Sigmoid colon (tissue), 6 donors: ENCODE measurements at regions not wholly inside any gene's neighbourhood (a gene's known extent, or its start where the extent isn't known, plus 50 kb on each side); places are given as distances from the start of the nearest gene placed in this dataset.

Experiments
- DNase-seq: peaks from one replicate; pipeline ENCODE4 v3.0.0-alpha.2; 2019
- H3K27ac ChIP-seq, 4 donors: fragments of 200-600 bp; sonication (generic); one replicate each; pipeline ENCODE4 v1.5.1; 2016 to 2019; ENCODE audit warnings: mild to moderate bottlenecking in 1 of 4
- H3K27me3 ChIP-seq, 3 donors: fragments of 200-600 bp; sonication (generic); one replicate each; pipeline ENCODE4 v1.5.1; 2019; ENCODE audit warnings: mild to moderate bottlenecking in 1 of 3
- H3K36me3 ChIP-seq, 4 donors: fragments of 200-600 bp; sonication (generic); one replicate each; pipeline ENCODE4 v1.5.1; 2016 to 2019
- H3K4me1 ChIP-seq, 4 donors: fragments of 200-600 bp; sonication (generic); one replicate each; pipeline ENCODE4 v1.5.1; 2017 to 2019
- H3K4me3 ChIP-seq, 4 donors: fragments of 200-600 bp; sonication (generic); one replicate each; pipeline ENCODE4 v1.5.1; 2017 to 2019; ENCODE audit warnings: mild to moderate bottlenecking in 2 of 4, moderate library complexity in 1 of 4
- H3K9me3 ChIP-seq, 4 donors: fragments of 200-600 bp in 3 of 4; sonication (generic) in 3 of 4; one replicate each; pipeline versions ENCODE4 v1.5.1 to v1.6.1; 2013 to 2019
- CTCF ChIP-seq, 4 experiments: fragments of 450-650 bp in 3 of 4; fragments of 200-600 bp in 1 of 4; IDR thresholded peaks; one replicate each; pipeline ENCODE4 v1.5.1; 2016 to 2019; ENCODE audit warnings: antibody characterized with exemption in 4 of 4, mild to moderate bottlenecking in 3 of 4, moderate library complexity in 2 of 4
- EP300 ChIP-seq, 4 donors: sonication (generic); formaldehyde crosslinking; IDR thresholded peaks; one replicate each; pipeline ENCODE4 v1.6.1; 2017; ENCODE audit warnings: antibody characterized with exemption in 4 of 4
- POLR2A ChIP-seq, 2 donors: fragments of 450-650 bp; IDR thresholded peaks; one replicate each; pipeline ENCODE4 v1.6.1; 2016; ENCODE audit warnings: antibody characterized with exemption in 2 of 2, mild to moderate bottlenecking in 2 of 2, moderate library complexity in 2 of 2
- POLR2AphosphoS5 ChIP-seq, 4 donors: sonication (generic); formaldehyde crosslinking; IDR thresholded peaks; one replicate each; pipeline ENCODE4 v1.6.1; 2017; ENCODE audit warnings: antibody characterized with exemption in 4 of 4
- WGBS, 2 donors: extraction: QIAGEN DNeasy Blood & Tissue Kit; methylation state at CpG; one replicate each; pipeline ENCODE4 v1.1.7; 2013; 5-methylcytosine and 5-hydroxymethylcytosine counted together
- intact Hi-C: fragments of 100-400 bp; cut with DNase I; formaldehyde crosslinking; loops from one replicate; pipeline ENCODE4 v1.15.1; 2023
- donor health status: healthy with polysubstance abuse.
- donor health status: healthy.

DNA sequence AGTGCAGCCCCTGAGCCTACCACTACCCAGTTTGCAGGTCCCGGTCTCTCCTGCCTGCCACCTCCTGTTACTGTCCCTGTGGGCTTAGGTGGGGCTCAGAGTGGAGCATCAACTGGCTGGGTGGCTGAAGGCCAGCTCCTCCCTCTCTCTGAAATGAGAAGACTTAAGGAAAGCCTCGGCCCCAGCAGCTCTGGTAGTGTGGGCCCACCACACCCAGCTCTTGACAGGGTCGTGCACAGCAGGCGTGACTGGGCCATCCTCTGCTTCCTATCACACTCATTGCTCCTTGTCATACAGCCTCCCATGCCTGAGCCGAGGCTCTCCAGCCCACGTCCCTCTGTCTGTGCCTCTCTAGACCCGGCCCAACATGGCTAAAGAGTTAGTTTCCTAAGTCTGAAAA, 142.7 kb upstream of the LINGO1 start:
- no peaks in the 10 kb centered on the region for H3K36me3 ChIP-seq
- H3K4me1 ChIP-seq: no peaks in the 10 kb centered on the region
- no peak for TF ChIP-seq CTCF (IDR thresholded peaks at IDR 0.05)
- TF ChIP-seq POLR2A (IDR thresholded peaks at IDR 0.05): no peak
- no peak for TF ChIP-seq EP300 (IDR thresholded peaks at IDR 0.05)
- no peak for TF ChIP-seq POLR2AphosphoS5 (IDR thresholded peaks at IDR 0.05)
- WGBS, 2 donors: 75 to 77% methylated on average over 7 of the region's 7 CpGs
- no peak overlapping the region for H3K27ac ChIP-seq
- peaks cover 0 to 4% (median 0%) of the 10 kb centered on the region in 4 donors for H3K9me3 ChIP-seq
- no peak overlapping the region for H3K4me3 ChIP-seq
- intact Hi-C loops: loop anchor here (10.0 kb wide), 1 partner anchor 61 kb away; no protein-coding TSS in a partner anchor
- peaks cover 0 to 2% (median 0%) of the 10 kb centered on the region in 3 donors for H3K27me3 ChIP-seq
- no peak for DNase-seq

GRCh38 chr15:77774350-77774749, 141.6 kb upstream of the LINGO1 start:
- Histone ChIP-seq H3K27me3 (peaks cover 0 to 2% (median 0%) of the 10 kb centered on the region in 3 donors), H3K27ac (no peak overlapping the region), H3K9me3 (no peaks in the 10 kb centered on the region), H3K4me1 (no peaks in the 10 kb centered on the region), H3K36me3 (no peaks in the 10 kb centered on the region), H3K4me3 (no peak overlapping the region)
- WGBS, 2 donors: 82 to 83% methylated on average over 8 of the region's 8 CpGs
- TF ChIP-seq POLR2A (IDR thresholded peaks at IDR 0.05) (no peak), CTCF (IDR thresholded peaks at IDR 0.05) (no peak), POLR2AphosphoS5 (IDR thresholded peaks at IDR 0.05) (no peak), EP300 (IDR thresholded peaks at IDR 0.05) (no peak)
- DNase-seq: no peak
- intact Hi-C loops: loop anchor here (10.0 kb wide), 1 partner anchor 60 kb away; no protein-coding TSS in a partner anchor

DNA sequence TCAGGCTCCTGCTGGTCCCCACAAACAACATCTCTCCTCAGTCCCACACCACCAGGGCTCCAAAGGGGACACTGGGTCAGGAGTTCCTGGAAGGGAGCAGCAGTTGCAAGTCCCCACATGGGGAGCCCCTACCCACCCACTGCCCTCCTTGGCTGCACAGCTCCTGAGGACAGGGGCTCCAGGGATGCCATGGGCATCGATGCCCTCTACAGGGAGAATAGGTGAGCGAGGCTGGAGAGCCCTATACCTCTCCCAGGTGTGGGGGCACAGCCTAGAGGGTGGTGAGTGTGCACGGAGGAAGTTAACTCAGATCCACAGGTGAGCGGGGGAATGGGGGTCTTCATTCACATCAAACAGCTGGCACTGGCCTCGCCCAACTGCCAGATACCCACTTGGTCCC, 141.2 kb upstream of the LINGO1 start:
- Histone ChIP-seq H3K4me3 (no peak overlapping the region), H3K36me3 (no peaks in the 10 kb centered on the region), H3K27me3 (peaks cover 0 to 6% (median 0%) of the 10 kb centered on the region in 3 donors), H3K9me3 (no peaks in the 10 kb centered on the region), H3K4me1 (no peaks in the 10 kb centered on the region), H3K27ac (no peak overlapping the region)
- intact Hi-C loops: loop anchor here (10.0 kb wide), 1 partner anchor 59 kb away; no protein-coding TSS in a partner anchor
- TF ChIP-seq POLR2A (IDR thresholded peaks at IDR 0.05): no peak
- TF ChIP-seq EP300 (IDR thresholded peaks at IDR 0.05): no peak
- TF ChIP-seq POLR2AphosphoS5 (IDR thresholded peaks at IDR 0.05): no peak
- no peak for TF ChIP-seq CTCF (IDR thresholded peaks at IDR 0.05)
- 85% methylated on average over 5 of the region's 5 CpGs for WGBS, 2 donors
- DNase-seq: no peak

DNA sequence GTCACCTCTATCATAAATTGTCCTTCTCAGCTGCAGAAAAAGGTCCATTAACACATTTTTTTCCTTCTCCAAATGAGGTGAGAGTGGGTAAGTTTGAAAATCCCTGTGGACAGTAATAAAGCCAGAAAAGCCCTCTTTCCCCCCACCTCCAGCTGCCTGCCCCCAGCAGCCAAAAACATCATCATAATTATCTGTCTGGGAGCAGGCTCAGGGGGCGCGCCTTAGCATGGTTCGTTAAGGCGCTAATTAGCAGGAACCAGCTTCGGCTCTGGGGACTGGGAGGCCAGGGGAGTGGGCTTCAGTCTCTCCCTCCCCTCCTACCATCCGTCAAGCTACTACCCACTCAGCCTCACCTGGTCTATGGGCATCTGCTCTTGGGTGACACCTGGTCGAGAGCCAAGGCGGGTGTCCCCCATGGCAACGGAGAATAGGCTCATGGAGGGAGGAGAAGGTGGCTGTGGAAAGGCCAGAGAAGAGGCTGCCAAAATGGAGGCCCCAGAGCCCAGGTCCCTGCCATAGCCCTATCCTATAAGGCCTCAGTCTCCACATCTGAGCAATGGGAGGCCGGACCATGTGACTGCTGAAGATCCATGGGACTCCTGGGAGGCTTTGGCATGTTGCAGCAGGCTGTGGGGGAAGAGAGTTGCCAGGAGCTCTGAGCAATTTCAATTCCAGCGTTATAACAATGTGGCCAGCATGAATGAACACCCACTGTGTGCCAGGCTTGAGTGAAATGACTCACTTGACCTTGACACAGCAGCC, 140.1 kb upstream of the LINGO1 start:
- Histone ChIP-seq H3K4me1 (no peaks in the 10 kb centered on the region), H3K9me3 (no peaks in the 10 kb centered on the region), H3K4me3 (no peak overlapping the region), H3K27me3 (peaks cover 0 to 17% (median 0%) of the 10 kb centered on the region in 3 donors), H3K27ac (no peak overlapping the region), H3K36me3 (no peaks in the 10 kb centered on the region)
- TF ChIP-seq POLR2A (IDR thresholded peaks at IDR 0.05): no peak
- no peak for TF ChIP-seq POLR2AphosphoS5 (IDR thresholded peaks at IDR 0.05)
- no peak for TF ChIP-seq EP300 (IDR thresholded peaks at IDR 0.05)
- TF ChIP-seq CTCF (IDR thresholded peaks at IDR 0.05): no peak
- DNase-seq: no peak
- 75 to 85% methylated on average over 11 of the region's 11 CpGs for WGBS, 2 donors
- intact Hi-C loops: loop anchor here (10.0 kb wide), 1 partner anchor 58 kb away; no protein-coding TSS in a partner anchor
